GM23338 (cell line): ENCODE measurements at regions not wholly inside any gene's neighbourhood (a gene's known extent, or its start where the extent isn't known, plus 50 kb on each side); places are given as distances from the start of the nearest gene placed in this dataset.
A peak's percentile ranks its signal among the peaks of the same experiment; 100 is the strongest.

Source experiments
- ATAC-seq: fragments of 200-7000 bp; cut with Tn5 transposase; 3 replicates; pipeline ENCODE4 v1.9.1; 2020
- DNase-seq: peaks from one replicate; pipeline ENCODE4 v3.0.0-alpha.2; 2015; ENCODE audit warnings: low spot score
- H2AFZ ChIP-seq: fragments of 200-600 bp; sonication (generic); 2 replicates; pipeline ENCODE4 v1.8.0; 2016; ENCODE audit warnings: antibody characterized with exemption, mild to moderate bottlenecking, moderate library complexity
- H3F3A ChIP-seq: fragments of 200-600 bp; sonication (generic); replicated peaks from 2 replicates; pipeline ENCODE4 v1.8.0; 2017; ENCODE audit warnings: antibody characterized with exemption, mixed run types, low read depth
- H3K27ac ChIP-seq: fragments of 200-600 bp; sonication (generic); 2 replicates; pipeline ENCODE4 v1.6.1; 2016; ENCODE audit warnings: low read depth
- H3K27me3 ChIP-seq: fragments of 200-600 bp; sonication (generic); 2 replicates; pipeline ENCODE4 v1.8.0; 2016; ENCODE audit warnings: mild to moderate bottlenecking, mixed run types, moderate library complexity; ENCODE audit not compliant: insufficient read depth
- H3K36me3 ChIP-seq: fragments of 200-600 bp; sonication (generic); 2 replicates; pipeline ENCODE4 v1.8.0; 2016; ENCODE audit warnings: mild to moderate bottlenecking; ENCODE audit not compliant: insufficient read depth
- H3K4me1 ChIP-seq: fragments of 200-600 bp; sonication (generic); 2 replicates; pipeline ENCODE4 v1.8.0; 2016; ENCODE audit warnings: mild to moderate bottlenecking, moderate library complexity; ENCODE audit not compliant: insufficient read depth
- H3K4me2 ChIP-seq: fragments of 200-600 bp; sonication (generic); 2 replicates; pipeline ENCODE4 v1.7.1; 2017; ENCODE audit warnings: mixed run types
- H3K4me3 ChIP-seq: fragments of 200-600 bp; sonication (generic); 2 replicates; pipeline ENCODE4 v1.6.1; 2016; ENCODE audit warnings: mixed run types
- H3K79me2 ChIP-seq: fragments of 200-600 bp; sonication (generic); replicated peaks from 2 replicates; pipeline ENCODE4 v1.8.0; 2017; ENCODE audit warnings: mild to moderate bottlenecking; ENCODE audit not compliant: insufficient read depth
- H3K9me2 ChIP-seq: fragments of 200-600 bp; sonication (generic); 2 replicates; pipeline ENCODE4 v1.8.0; 2017; ENCODE audit not compliant: insufficient read depth
- H4K20me1 ChIP-seq: fragments of 200-600 bp; sonication (generic); replicated peaks from 2 replicates; pipeline ENCODE4 v1.8.0; 2017; ENCODE audit warnings: mild to moderate bottlenecking; ENCODE audit not compliant: insufficient read depth
- H3K27ac Mint-ChIP-seq: 2 replicates; pipeline ENCODE4 v1.8.0; 2020; ENCODE audit warnings: inconsistent platforms, mild to moderate bottlenecking, moderate library complexity, mixed read lengths
- H3K27me3 Mint-ChIP-seq: 3 replicates; pipeline ENCODE4 v1.8.0; 2022; ENCODE audit warnings: low read depth, mild to moderate bottlenecking, moderate library complexity, mixed read lengths, inconsistent platforms; ENCODE audit not compliant: insufficient read depth, poor library complexity
- H3K36me3 Mint-ChIP-seq: 3 replicates; pipeline ENCODE4 v1.8.0; 2021; ENCODE audit warnings: low read depth, mild to moderate bottlenecking, inconsistent platforms, moderate library complexity, mixed read lengths
- H3K4me1 Mint-ChIP-seq: 3 replicates; pipeline ENCODE4 v1.8.0; 2020; ENCODE audit warnings: mild to moderate bottlenecking, inconsistent platforms, mixed read lengths
- H3K4me3 Mint-ChIP-seq: 3 replicates; pipeline ENCODE4 v1.8.0; 2021; ENCODE audit warnings: moderate library complexity, mild to moderate bottlenecking, inconsistent platforms, mixed read lengths
- H3K9me3 Mint-ChIP-seq: 3 replicates; pipeline ENCODE4 v1.8.0; 2020; ENCODE audit warnings: moderate library complexity, mild to moderate bottlenecking, inconsistent platforms, mixed read lengths
- CTCF ChIP-seq, 2 experiments: fragments of 200-600 bp in 1 of 2; sonication (generic) in 1 of 2; conservative IDR thresholded peaks; 2 replicates each; pipeline versions ENCODE4 v1.5.1 to v1.6.1; 2016 to 2017; ENCODE audit warnings: antibody characterized with exemption in 2 of 2, low read depth in 2 of 2, mild to moderate bottlenecking in 2 of 2, moderate library complexity in 1 of 2
- ETS1 ChIP-seq: IDR thresholded peaks from 2 replicates; pipeline ENCODE4 v1.6.1; 2016; ENCODE audit warnings: antibody characterized with exemption
- EZH2 ChIP-seq: fragments of 200-600 bp; sonication (generic); IDR thresholded peaks from one replicate; pipeline ENCODE4 v1.8.0; 2017; ENCODE audit warnings: antibody characterized with exemption, mild to moderate bottlenecking, low read depth; ENCODE audit not compliant: unreplicated experiment
- EZH2phosphoT487 ChIP-seq: fragments of 200-600 bp; sonication (generic); IDR thresholded peaks from one replicate; pipeline ENCODE4 v1.8.1; 2018; ENCODE audit warnings: antibody characterized with exemption; ENCODE audit not compliant: unreplicated experiment
- NANOG ChIP-seq: IDR thresholded peaks from 2 replicates; pipeline ENCODE4 v1.6.1; 2016; ENCODE audit warnings: antibody characterized with exemption, borderline replicate concordance
- POLR2AphosphoS5 ChIP-seq: IDR thresholded peaks from 2 replicates; pipeline ENCODE4 v1.6.1; 2016; ENCODE audit warnings: antibody characterized with exemption, low read depth
- ZNF331 ChIP-seq: fragments of 250-450 bp; sonication (Bioruptor Pico); IDR thresholded peaks from 2 replicates; pipeline ENCODE4 v1.5.0; 2020; ENCODE audit warnings: low read depth, mild to moderate bottlenecking, moderate library complexity

DNA sequence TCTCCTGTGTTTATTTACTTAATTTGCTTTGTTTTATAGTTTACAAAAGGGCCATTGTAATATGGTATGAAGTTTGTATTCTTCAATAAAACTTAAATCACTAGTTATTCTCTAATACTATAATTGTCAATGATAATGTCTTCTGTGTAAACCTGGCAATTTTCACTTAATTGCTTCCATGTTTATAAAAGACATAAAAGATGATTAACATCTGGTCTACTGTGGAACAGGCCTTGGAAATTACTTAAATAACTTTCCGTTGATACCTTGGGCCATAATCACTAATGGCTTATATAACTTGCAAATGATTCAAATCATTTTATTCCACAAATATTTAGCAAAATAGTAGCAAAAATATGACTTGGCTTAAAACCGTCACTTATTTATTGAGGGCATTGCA, 743.8 kb downstream of the DSC3 start:
- DNase-seq, result no peak

GRCh38 chr18:30288662-30289414, 753.7 kb downstream of the DSC3 start:
- H3K9me3 Mint-ChIP-seq, result no peaks in the 10 kb centered on the region
- peak; percentile 68 for ATAC-seq
- no peak overlapping the region for H3K27ac Mint-ChIP-seq
- peaks cover 15% of the 10 kb centered on the region for H3K4me1 ChIP-seq
- H3K27ac ChIP-seq, result no peak overlapping the region
- H3K4me1 Mint-ChIP-seq, result peaks cover 12% of the 10 kb centered on the region
- H3K36me3 ChIP-seq, result no peaks in the 10 kb centered on the region
- no peak overlapping the region for H2AFZ ChIP-seq
- H3K27me3 Mint-ChIP-seq, result no peaks in the 10 kb centered on the region
- no peaks in the 10 kb centered on the region; the same call in 2 of the 3 replicates for H3K36me3 Mint-ChIP-seq
- TF ChIP-seq EZH2phosphoT487 (no peak), NANOG (peak; percentile 46)
- H3K4me2 ChIP-seq, result peak overlapping the region; percentile 58; the same call in 1 of the 2 replicates
- H3K4me3 Mint-ChIP-seq, result no peak overlapping the region
- H3K4me3 ChIP-seq, result no peak overlapping the region
- H3F3A ChIP-seq, result no peaks in the 10 kb centered on the region
- H3K27me3 ChIP-seq, result no peaks in the 10 kb centered on the region
- no peaks in the 10 kb centered on the region for H4K20me1 ChIP-seq
- H3K9me2 ChIP-seq, result no peaks in the 10 kb centered on the region
- DNase-seq, result peak; percentile 21
- H3K79me2 ChIP-seq, result no peaks in the 10 kb centered on the region

More for the DNA sequence above, 743.8 kb downstream of the DSC3 start:
- no peaks in the 10 kb centered on the region for H3K4me1 ChIP-seq
- H3K79me2 ChIP-seq, result no peaks in the 10 kb centered on the region
- no peak for TF ChIP-seq ZNF331 (CRISPR knock-in tag)
- no peak for ATAC-seq
- Mint-ChIP-seq H3K27ac (no peak overlapping the region), H3K9me3 (peaks cover 5% of the 10 kb centered on the region; the same call in 2 of the 3 replicates), H3K27me3 (peaks cover 1% of the 10 kb centered on the region), H3K4me1 (no peaks in the 10 kb centered on the region), H3K4me3 (no peak overlapping the region), H3K36me3 (peaks cover 5% of the 10 kb centered on the region; the same call in 2 of the 3 replicates)
- no peak overlapping the region for H3K4me3 ChIP-seq
- H2AFZ ChIP-seq, result no peak overlapping the region
- no peaks in the 10 kb centered on the region for H4K20me1 ChIP-seq
- no peaks in the 10 kb centered on the region for H3F3A ChIP-seq
- no peaks in the 10 kb centered on the region for H3K36me3 ChIP-seq
- no peak overlapping the region for H3K4me2 ChIP-seq
- no peaks in the 10 kb centered on the region; the same call in 1 of the 2 replicates for H3K9me2 ChIP-seq
- H3K27me3 ChIP-seq, result no peaks in the 10 kb centered on the region
- H3K27ac ChIP-seq, result no peak overlapping the region

GRCh38 chr18:30280861-30281470, 761.6 kb downstream of the DSC3 start:
- H3K27me3 Mint-ChIP-seq, result no peaks in the 10 kb centered on the region
- Histone ChIP-seq H3K79me2 (no peaks in the 10 kb centered on the region), H4K20me1 (no peaks in the 10 kb centered on the region), H3K4me1 (no peaks in the 10 kb centered on the region), H3K36me3 (no peaks in the 10 kb centered on the region), H3K27ac (no peak overlapping the region), H3K4me3 (no peak overlapping the region), H3K27me3 (no peaks in the 10 kb centered on the region), H3K9me2 (no peaks in the 10 kb centered on the region), H3F3A (no peaks in the 10 kb centered on the region), H3K4me2 (no peak overlapping the region), H2AFZ (no peak overlapping the region)
- H3K4me3 Mint-ChIP-seq, result no peak overlapping the region
- peaks cover 6% of the 10 kb centered on the region; the same call in 2 of the 3 replicates for H3K4me1 Mint-ChIP-seq
- TF ChIP-seq ETS1 (no peak), NANOG (no peak), CTCF (conservative IDR thresholded peaks at IDR 0.05; ENCODE audit: low read depth in 2 of 2) (peak; percentile 68 to 84), EZH2 (no peak), POLR2AphosphoS5 (no peak)
- H3K36me3 Mint-ChIP-seq, result no peaks in the 10 kb centered on the region
- no peaks in the 10 kb centered on the region for H3K9me3 Mint-ChIP-seq
- DNase-seq (peak; percentile 84), ATAC-seq (no peak)
- peak overlapping the region; percentile 86; the same call in 1 of the 2 replicates for H3K27ac Mint-ChIP-seq
